ENCODE measurements at regions not wholly inside any gene's neighbourhood (a gene's known extent, or its start where the extent isn't known, plus 50 kb on each side); places are given as distances from the start of the nearest gene placed in this dataset.

- TF ChIP-seq CTCF (conservative IDR thresholded peaks at IDR 0.05; ENCODE audit: low read length), result no peak
- no peak for TF ChIP-seq EZH2phosphoT487 (IDR thresholded peaks at IDR 0.05; ENCODE audit: borderline replicate concordance)
Observed at GRCh38 chr6:84329516-84329915, 102.1 kb upstream of the CEP162 start.
